ENCODE measurements at regions not wholly inside any gene's neighbourhood (a gene's known extent, or its start where the extent isn't known, plus 50 kb on each side); places are given as distances from the start of the nearest gene placed in this dataset.

- no peak for TF ChIP-seq CTCF (conservative IDR thresholded peaks at IDR 0.05)
- TF ChIP-seq EZH2 (IDR thresholded peaks at IDR 0.05; ENCODE audit: low read depth): no peak
These were observed 89.1 kb upstream of the KLF7 start for GRCh38 chr2:207254591-207255464.

Measured in PC-9 (cell line).